ENCODE measurements at regions not wholly inside any gene's neighbourhood (a gene's known extent, or its start where the extent isn't known, plus 50 kb on each side); places are given as distances from the start of the nearest gene placed in this dataset.

- no peak overlapping the region for H3K4me3 ChIP-seq
- intact Hi-C loops (cut with DNase I), result no loop called here
- no peak for TF ChIP-seq CTCF (IDR thresholded peaks at IDR 0.05)
- DNase-seq (no peak), ATAC-seq (no peak)
- H3K9me3 ChIP-seq, result no peaks in the 10 kb centered on the region
- no peaks in the 10 kb centered on the region for H3K4me1 ChIP-seq
- H3K27ac ChIP-seq, result no peak overlapping the region
- H3K36me3 ChIP-seq, result no peaks in the 10 kb centered on the region
- H3K27me3 ChIP-seq (ENCODE audit: low read depth), result no peaks in the 10 kb centered on the region
These were observed 432.3 kb upstream of the EDIL3 start for GRCh38 chr5:84816746-84817547.

DNA sequence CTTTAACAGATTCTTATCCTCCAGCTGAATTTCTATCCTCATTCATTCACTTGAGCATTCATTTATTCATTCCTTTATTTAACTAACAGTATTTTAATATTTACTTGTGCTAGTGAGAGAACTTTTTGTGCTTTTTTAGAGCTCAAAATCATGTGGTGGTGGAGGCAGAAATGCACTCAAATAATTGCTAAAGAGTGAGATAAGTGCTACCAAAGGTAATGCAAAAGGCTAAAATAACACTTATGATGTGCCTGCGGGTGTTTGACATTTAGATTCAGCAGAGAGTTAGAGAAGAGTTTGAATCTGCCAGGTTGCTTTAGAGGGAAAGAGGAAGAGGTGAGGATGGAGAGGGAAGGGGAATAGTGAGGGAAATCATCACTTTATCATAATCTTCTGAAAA is 431.5 kb upstream of the EDIL3 start:
- H3K27me3 ChIP-seq (ENCODE audit: low read depth), result no peaks in the 10 kb centered on the region
- no peaks in the 10 kb centered on the region for H3K9me3 ChIP-seq
- DNase-seq (no peak), ATAC-seq (no peak)
- H3K36me3 ChIP-seq, result no peaks in the 10 kb centered on the region
- TF ChIP-seq CTCF (IDR thresholded peaks at IDR 0.05), result no peak
- H3K27ac ChIP-seq, result no peak overlapping the region
- H3K4me1 ChIP-seq, result no peaks in the 10 kb centered on the region
- H3K4me3 ChIP-seq, result no peak overlapping the region
- intact Hi-C loops (cut with DNase I), result no loop called here

DNA sequence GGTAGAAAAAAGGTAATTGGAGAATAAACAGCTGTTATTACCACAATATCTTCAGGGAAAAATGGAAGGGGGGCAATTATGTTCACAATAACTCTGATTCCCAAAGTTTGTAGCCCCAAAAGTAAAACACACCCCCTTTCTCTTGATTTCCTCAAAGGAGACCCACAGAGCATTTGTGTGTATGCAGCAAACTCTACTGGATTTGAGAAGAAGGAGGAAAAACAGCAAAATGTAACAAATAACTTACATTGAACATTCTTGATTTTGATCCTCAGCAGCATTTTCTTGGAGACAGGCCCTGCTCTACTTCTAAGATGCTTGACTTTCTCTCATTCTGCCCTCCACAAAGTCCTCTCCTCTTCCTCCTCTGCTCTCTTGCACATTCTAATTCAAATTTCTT is 420.8 kb upstream of the EDIL3 start:
- ATAC-seq (no peak), DNase-seq (no peak)
- intact Hi-C loops (cut with DNase I), result no loop called here
- Histone ChIP-seq H3K9me3 (no peaks in the 10 kb centered on the region), H3K36me3 (no peaks in the 10 kb centered on the region), H3K4me1 (no peaks in the 10 kb centered on the region), H3K27ac (no peak overlapping the region), H3K4me3 (no peak overlapping the region), H3K27me3 (ENCODE audit: low read depth) (no peaks in the 10 kb centered on the region)
- no peak for TF ChIP-seq CTCF (IDR thresholded peaks at IDR 0.05)

- H3K9me3 ChIP-seq, result no peaks in the 10 kb centered on the region
- H3K27me3 ChIP-seq (ENCODE audit: low read depth), result no peaks in the 10 kb centered on the region
- H3K4me3 ChIP-seq, result no peak overlapping the region
- no peak for TF ChIP-seq CTCF (IDR thresholded peaks at IDR 0.05)
- no peak overlapping the region for H3K27ac ChIP-seq
- no peak for ATAC-seq
- no peak for DNase-seq
- intact Hi-C loops (cut with DNase I), result no loop called here
- H3K36me3 ChIP-seq, result no peaks in the 10 kb centered on the region
- H3K4me1 ChIP-seq, result no peaks in the 10 kb centered on the region
These were observed 411.7 kb upstream of the EDIL3 start for GRCh38 chr5:84796399-84796798.

DNA sequence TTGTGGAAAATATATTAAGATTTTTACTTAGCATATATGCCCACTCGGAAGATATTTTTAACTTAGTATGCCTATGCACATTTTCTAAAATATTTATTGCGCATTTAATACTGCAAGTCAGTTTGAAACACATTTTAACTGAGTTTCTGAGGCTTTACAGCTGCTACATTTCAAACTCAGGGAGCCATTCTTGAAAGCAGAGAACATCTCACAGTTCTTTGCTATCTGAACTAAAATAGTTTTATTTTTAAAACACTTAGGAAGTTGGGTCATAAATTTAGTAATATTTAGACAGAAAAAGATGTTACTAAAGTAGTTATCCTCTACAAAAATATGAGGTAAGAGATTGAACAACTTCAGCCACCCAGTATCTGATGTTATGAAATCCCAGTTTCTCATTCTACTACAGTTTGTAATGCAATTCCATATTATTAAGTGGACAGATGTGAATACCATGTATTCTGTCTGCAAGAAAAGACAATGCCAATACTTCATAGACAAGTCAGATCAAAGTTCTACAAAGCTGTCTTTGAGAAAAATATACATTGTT is 409.9 kb upstream of the EDIL3 start:
- no peaks in the 10 kb centered on the region for H3K4me1 ChIP-seq
- no peak overlapping the region for H3K4me3 ChIP-seq
- H3K36me3 ChIP-seq, result no peaks in the 10 kb centered on the region
- H3K9me3 ChIP-seq, result no peaks in the 10 kb centered on the region
- TF ChIP-seq CTCF (IDR thresholded peaks at IDR 0.05), result no peak
- no peak for ATAC-seq
- no peaks in the 10 kb centered on the region for H3K27me3 ChIP-seq (ENCODE audit: low read depth)
- intact Hi-C loops (cut with DNase I), result no loop called here
- no peak overlapping the region for H3K27ac ChIP-seq
- DNase-seq, result no peak
